NCI-H1930 (cell line): ENCODE measurements at regions not wholly inside any gene's neighbourhood (a gene's known extent, or its start where the extent isn't known, plus 50 kb on each side); places are given as distances from the start of the nearest gene placed in this dataset.
"Not testable (repeated sequence)": the region's sequence is repeated elsewhere in the genome, so short reads cannot be mapped to it uniquely, and the experiment has no call there.

ENCODE experiments used
- DNase-seq, 2 experiments: peaks; one replicate each; lab custom pipeline; 2025; lab: John Stamatoyannopoulos, UW

- no peak for DNase-seq
Observed at GRCh38 chr10:58066979-58067378, 200.7 kb downstream of the IPMK start.

GRCh38 chr10:58066126-58066525, 201.6 kb downstream of the IPMK start:
- DNase-seq, result no peak

GRCh38 chr10:58065529-58065815, 202.2 kb downstream of the IPMK start:
- DNase-seq, result no peak

GRCh38 chr10:58064714-58065528, 202.8 kb downstream of the IPMK start:
- peak; percentile 1 to 10 for DNase-seq

GRCh38 chr10:58063861-58064480, 203.7 kb downstream of the IPMK start:
- DNase-seq, result no peak

GRCh38 chr10:58058683-58059082, 209.0 kb downstream of the IPMK start:
- DNase-seq, result not testable (repeated sequence)

- DNase-seq, result no peak
Observed at GRCh38 chr10:58054881-58055280, 212.8 kb downstream of the IPMK start.

- no peak for DNase-seq
Observed at GRCh38 chr10:58052772-58053171, 214.9 kb downstream of the IPMK start.

- no peak for DNase-seq
Observed at GRCh38 chr10:58050575-58050974, 217.1 kb downstream of the IPMK start.

GRCh38 chr10:58048936-58049335, 218.8 kb downstream of the IPMK start:
- no peak for DNase-seq

- DNase-seq, result no peak
Observed at GRCh38 chr10:58044072-58044471, 223.6 kb downstream of the IPMK start.

GRCh38 chr10:58041901-58042300, 225.8 kb downstream of the IPMK start:
- no peak for DNase-seq

- DNase-seq, result no peak
Observed at GRCh38 chr10:58030208-58030607, 237.5 kb downstream of the IPMK start.

- no peak for DNase-seq
Observed at GRCh38 chr10:58028597-58029366, 238.9 kb downstream of the IPMK start.

- peak in 1 of 2 experiments; percentile 27 for DNase-seq
Observed at GRCh38 chr10:58027426-58027825, 240.3 kb downstream of the IPMK start.

GRCh38 chr10:58026036-58026435, 241.7 kb downstream of the IPMK start:
- no peak for DNase-seq

- no peak for DNase-seq
Observed at GRCh38 chr10:58023341-58024073, 244.2 kb downstream of the IPMK start.

GRCh38 chr10:58019863-58020537, 247.7 kb downstream of the IPMK start:
- no peak for DNase-seq

GRCh38 chr10:58017719-58018367, 249.9 kb downstream of the IPMK start:
- no peak for DNase-seq

- no peak for DNase-seq
Observed at GRCh38 chr10:58016614-58017013, 251.1 kb downstream of the IPMK start.

GRCh38 chr10:58014436-58014835, 253.3 kb downstream of the IPMK start:
- no peak for DNase-seq
